Activated T-cell treated with anti-CD3 and anti-CD28 coated beads, Interleukin-2, amount 50 U/mL, for 1 hour (primary cell): ENCODE measurements at regions not wholly inside any gene's neighbourhood (a gene's known extent, or its start where the extent isn't known, plus 50 kb on each side); places are given as distances from the start of the nearest gene placed in this dataset.

ENCODE experiments used
- DNase-seq: peaks from one replicate; pipeline ENCODE4 v3.0.0-alpha.2; 2020

DNA sequence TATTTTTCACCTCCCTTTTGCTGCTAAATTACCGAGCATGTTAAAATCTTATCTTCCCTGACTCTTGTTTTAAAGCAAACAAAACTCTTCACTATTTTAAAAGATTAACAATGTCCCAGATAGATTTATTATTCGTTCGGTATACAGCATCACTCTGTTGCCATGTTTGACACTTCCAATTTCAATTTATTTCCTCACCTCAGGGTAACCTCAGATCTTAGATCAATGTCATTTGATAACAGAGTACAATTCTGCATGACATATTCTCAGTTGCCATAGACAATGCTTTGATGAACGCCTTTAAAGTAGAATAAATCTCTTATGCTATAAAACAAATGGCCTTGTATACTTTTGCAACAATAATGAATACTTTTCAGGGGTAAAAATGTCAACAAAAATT is 1078.1 kb upstream of the IGFBP7 start:
- DNase-seq: no peak

DNA sequence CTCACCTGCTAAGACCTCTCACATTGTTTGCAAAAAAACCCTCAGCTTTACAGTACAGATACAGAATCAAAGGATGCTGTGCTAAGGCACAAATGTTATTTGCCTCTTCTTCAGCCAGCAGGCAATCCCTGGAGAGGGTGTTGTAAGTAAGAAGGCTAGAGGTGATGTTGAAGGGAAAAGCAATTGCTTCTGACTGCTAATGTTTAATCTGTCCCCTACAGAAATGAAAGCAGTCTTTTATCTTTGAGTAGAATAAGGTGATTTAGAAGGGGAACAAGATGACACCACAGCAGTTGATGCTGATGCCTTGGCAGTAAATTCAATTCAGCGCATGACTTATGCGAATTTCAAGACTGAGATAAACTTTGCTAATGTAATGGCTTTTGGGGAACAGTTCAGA is 1064.8 kb upstream of the IGFBP7 start:
- DNase-seq: no peak

DNA sequence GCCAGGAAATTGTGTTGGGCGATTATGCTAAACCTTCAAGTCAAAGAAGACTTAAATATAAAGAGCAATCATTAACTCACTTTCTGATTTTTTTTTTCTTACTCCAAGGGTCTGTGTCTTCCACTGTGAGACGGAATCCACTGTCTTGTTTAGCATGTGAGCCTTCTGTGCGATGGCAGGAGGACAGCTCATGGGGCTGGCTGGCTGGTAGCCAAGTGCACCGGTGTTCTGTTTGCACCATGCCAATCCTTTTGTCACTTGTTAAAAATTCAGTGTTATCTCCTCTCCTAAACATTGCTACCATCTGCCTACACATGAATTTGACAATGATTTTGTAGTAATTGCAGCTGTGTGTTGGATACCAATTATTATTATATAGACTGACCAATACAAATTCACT is 1056.3 kb upstream of the IGFBP7 start:
- DNase-seq: no peak

DNA sequence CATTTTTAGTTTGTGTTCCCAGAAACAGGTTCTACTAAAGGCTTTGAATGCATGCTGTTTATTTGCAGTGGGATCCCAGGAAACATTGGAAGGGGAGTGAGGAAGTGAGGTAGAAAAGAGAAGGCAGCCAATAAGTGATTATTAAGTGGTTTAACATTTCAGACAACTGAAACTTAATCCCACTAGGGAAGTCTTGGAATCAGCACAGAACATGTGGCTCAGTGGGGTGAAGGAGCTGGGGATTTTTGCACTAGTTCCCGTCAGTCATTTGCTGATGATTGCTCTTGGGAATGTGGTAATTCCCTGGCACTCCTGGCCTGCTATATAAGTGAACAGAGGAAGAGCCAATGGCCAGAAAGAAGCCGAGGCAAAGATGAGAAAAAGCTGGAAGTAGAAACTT is 1053.0 kb upstream of the IGFBP7 start:
- DNase-seq: no peak

DNA sequence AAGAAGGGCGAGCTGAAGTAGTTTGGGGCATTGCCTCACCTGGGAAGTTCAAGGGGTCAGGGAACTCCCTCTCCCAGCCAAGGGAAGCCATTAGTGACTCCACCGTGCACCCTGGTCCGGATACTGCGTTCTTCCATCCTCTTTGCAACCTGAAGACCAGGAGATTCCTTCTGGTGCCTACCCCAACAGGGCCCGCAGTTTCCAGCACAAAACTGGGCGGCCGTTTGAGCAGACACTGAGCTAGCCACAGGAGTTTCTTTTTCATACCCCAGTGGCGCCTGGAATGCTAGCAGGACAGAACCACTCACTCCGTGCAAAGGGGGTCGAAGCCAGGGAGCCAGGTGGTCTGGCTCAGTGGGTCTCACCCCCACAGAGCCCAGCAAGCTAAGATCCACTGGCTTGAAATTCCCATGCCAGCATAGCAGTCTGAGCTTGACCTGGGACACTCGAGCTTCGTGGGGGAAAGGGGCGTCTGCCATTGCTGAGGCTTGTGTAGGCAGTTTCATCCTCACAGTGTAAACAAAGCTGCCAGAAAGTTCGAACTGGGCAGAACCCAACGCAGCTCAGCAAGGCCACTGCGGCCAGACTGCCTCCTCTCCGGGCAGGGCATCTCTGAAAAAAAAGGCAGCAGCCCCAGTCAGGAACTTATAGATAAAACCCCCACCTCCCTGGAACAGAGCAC is 1039.4 kb upstream of the IGFBP7 start:
- no peak for DNase-seq

DNA sequence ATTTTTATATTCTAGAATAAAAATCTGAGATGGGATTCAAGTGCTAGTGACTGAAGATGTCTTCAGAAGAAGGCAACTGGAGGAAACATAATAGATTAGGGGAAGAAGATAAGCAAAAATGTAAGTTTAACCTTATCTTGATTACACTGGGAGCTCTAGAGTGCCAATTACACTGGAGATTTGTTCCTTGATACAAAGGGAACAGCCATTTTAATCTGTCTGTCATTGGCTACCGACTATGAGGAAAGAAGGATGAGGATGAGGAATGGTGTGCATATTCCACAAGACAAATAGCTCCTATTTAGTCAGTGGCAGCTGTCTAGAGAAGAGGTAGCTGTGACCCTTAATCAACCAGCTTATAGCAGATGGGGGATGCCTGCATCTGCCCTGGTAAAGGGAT is 1034.5 kb upstream of the IGFBP7 start:
- no peak for DNase-seq

DNA sequence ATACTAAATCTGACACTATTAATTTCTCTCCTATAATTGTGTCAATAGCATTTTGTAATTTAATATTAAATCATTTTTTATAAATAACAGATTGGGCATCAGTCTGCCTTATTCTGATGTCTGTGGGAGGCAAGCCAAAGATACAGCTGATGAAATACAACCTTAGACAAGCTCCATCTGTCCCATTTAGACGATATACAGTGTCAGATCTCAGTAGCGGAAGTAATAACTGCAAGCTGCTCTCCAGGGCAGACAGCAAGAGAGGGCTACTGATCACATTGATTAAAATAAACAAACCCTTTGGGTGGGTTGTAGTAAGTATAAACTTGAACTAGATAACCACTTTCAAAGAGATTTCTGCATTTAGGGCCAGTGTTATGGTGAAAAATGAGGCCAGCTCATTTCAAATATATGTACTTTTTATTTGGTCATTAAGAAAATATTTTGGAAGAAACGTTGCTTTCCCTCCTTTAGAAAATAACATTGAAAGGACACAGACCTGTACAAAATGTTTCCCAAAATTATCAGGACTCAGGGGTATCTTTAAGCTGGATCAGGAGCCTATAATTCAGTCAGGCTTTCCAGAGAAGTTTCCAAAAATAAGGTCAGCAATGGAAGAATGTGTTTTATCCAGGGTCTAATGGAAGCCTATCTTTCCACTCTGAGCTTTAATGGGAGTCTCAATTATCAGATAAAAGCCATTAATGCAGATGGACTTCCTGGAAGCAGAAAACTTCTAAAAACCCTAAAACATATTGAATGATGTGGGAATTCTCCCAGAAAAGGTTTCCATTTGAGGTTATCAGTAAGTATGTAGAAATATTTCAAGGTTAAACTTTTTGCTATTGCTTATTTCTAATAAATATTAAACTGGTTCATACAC is 1028.8 kb upstream of the IGFBP7 start:
- no peak for DNase-seq

DNA sequence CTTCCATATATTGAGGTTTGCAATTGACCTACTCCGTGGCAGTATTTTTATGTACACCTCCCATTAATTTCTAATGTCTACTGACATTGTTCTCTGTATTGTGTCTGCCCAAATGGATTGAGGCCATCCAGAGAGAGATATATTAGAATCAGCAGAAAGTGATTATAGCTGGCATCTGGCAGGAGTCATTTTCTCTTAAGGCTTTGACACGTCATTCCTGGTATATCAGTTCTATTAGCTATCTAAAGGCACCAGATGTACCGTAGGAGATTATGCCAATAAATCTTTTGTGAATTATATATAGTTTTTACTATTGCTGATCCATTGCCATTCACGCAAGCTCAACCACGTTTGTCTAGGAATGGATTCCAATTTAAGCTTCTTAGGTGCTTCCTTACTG is 1026.4 kb upstream of the IGFBP7 start:
- no peak for DNase-seq

DNA sequence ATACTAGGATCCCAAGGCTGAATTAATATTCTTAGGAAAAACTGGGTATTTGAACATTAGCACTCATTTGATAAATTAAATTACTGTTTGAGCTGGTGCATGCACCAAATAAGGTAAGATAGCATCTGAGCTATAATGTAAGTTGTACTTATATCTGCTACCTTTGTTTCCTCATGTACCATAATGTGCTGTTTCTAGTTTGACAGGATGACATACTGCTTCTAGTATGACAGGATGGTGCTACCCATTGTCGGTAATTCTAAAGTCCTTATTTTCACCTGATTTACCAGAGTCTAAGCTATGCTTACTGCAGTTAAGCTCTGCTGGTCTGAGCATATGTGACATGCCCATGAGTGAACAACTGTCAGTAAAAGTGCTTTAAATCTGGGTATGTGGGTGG is 1017.5 kb upstream of the IGFBP7 start:
- no peak for DNase-seq

DNA sequence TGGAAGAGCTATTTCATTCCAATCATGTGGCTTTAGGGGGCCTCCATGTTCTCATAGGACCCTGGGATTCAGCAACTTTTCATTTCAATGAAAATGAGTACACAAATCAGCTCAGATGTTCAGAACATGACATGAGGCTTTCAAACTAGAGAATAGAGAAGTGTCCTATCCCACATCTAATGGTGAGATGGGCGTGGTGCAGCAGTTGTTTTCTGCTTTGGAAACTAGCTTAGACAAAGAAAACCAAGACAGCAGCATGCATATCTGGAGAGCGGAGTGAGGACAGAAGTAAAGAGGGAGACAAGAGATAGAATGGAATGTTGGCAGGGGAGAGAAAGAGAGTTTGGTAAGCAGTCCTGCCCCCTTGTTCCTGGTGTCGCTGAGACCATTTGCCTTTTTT is 1009.1 kb upstream of the IGFBP7 start:
- DNase-seq: no peak

DNA sequence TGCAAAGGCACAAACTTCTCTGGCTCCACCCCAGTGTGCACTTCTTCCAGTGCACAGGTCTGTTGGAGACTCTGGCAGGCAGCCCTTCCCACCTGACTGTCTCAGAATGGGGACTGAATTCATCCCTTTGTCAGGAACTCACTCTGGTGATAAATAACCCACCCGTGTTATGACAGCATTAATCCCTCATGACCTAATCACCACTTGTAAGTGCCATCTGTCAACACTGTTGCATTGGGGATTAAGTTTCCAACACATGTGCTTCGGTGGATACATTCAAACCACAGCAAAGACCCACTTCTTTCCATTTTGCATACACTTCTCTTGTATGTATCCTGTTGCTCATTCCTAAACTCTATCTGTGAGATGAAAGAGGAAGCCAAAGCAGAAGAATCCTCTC is 1002.9 kb upstream of the IGFBP7 start:
- no peak for DNase-seq

DNA sequence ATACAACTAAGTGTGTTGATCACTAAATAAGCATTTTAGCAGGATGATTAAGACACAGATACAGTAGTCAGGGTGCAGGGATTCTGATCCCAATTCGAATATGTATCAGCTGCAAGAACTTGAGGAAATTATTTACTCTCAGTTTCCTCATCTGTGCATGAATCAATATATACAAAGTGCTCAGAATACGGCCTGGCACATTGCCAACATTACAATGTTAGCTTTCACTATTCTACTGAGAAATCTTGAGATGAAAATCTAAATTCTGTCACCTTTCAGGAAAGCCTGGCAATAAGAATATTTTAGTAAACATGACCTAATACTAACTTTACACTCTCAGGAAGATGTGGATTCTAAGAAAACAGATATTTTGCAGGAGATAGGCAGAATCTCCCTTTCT is 1001.6 kb upstream of the IGFBP7 start:
- DNase-seq: no peak

DNA sequence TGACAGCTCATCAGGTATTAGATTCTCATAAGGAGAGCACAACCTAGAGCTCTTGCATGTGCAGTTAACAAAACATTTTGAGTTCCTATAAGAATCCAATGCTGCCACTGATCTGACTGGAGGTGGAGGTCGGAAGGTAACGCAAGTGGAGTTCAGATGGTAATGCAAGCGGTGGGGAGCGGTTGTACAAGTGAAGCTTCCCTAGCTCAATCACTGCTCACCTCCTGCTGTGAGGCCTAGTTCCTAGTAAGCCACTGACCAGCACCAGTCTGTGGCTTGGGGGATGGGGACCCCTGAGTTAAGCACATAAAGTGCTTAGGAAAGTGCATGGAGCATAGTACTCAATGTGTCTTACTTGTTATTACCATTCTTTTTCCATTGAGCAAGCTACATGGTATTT is 983.2 kb upstream of the IGFBP7 start:
- no peak for DNase-seq

DNA sequence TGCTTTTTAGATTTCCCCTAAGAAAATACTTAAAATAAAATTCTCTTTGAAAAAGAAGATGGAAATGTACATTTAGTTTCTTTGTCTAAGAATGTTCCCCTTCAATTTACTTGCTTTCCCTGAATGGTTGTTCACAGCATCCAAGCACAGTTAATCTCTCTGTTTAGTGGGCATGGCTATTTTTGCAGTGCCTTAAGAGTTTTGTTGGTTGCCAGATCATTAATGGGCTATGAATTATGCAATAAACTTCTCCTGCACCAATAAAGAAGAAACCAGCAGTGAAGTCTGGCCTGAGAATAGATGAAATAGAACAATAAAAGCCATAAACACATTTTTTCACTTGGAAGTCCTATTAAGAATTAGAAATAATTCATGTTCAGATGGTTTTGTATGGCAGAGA is 980.4 kb upstream of the IGFBP7 start:
- DNase-seq: no peak

DNA sequence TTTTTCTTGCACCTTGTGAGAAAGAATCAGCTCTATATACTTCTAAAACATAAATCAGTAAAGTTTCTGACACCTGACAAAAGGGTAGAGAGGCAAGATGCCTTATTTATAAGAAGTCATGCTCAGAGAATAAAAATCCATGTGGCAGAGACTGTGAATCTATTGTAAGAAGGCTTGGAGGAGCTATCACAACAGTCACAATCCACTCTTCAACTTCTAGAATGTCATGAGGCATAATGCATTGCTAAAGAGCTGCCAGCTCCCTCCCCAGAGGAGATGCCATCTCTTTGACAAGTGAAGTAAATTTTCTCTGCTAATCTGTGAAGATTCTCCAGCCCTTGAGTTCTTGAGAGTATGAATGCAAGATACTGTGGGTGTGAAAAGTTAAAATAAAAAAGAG is 971.2 kb upstream of the IGFBP7 start:
- no peak for DNase-seq

DNA sequence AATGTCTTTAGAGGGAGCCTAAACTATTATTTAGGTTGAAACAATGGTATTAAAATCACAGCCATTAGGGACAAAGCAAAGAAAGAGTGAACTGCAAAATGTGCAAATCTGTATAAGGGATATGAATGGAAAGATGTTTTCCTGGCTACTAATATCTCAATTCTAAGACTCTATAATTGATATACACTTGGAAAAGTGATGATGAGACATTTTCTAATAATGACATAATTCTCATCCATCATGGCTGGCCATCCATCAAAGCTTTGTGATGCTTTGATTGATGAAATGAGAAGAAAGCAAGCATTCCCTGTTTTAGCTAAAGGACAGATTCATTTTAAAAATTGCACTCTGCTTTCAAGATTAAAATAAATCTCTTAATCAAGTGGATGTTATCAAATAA is 965.5 kb upstream of the IGFBP7 start:
- DNase-seq: no peak

DNA sequence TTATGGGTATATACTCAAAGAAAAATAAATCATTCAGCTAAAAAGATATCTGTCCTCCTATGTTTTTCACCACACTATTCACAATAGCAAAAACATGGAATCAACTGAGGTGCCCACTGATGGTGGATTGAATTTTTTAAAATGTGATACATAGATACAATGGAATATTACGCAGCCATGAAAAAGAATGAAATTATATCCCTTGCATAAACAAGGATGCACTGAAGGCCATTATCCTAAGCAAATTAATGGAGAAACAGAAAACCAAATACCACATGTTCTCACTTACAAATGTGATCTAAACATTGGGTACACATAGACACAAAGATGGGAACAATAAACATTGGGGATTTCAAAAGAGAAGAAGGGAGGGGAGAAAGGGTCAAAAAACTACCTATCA is 964.2 kb upstream of the IGFBP7 start:
- no peak for DNase-seq

DNA sequence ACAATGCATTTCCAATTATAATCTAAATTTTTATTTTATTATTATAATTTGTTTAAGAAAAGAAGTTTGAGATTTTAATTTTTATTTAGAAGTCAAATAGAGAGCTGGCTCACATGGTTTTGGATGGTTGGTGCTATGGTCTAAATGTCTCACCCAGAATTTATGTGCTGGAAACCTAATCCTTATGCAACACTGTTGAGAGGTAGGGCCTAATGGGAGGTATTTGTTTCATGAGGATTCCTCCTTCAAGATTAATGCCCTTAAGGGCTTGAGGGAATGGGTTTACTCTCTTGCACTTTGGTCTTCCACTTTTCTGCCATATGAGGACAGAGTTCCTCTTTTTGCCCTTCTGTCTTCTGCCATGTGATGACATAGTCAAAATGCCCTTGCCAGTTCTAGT is 960.5 kb upstream of the IGFBP7 start:
- no peak for DNase-seq

DNA sequence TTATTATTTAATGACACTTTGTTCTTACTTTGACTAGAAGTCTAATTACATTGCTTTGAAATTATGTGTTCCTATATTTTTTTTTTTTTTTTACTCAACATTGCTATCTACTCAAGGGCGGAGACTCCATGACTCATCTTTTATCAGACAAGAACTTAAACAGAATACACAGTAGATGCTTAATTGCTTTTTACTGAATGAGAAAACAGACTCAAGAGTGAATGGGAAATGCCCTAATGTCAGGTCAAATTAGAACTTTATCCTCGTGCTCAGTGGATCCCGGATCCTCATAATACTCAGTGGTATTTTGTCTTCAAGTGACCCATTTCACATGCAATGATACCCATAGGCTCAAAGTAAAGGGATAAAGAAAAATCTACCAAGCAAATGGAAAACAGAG is 954.5 kb upstream of the IGFBP7 start:
- DNase-seq: no peak

DNA sequence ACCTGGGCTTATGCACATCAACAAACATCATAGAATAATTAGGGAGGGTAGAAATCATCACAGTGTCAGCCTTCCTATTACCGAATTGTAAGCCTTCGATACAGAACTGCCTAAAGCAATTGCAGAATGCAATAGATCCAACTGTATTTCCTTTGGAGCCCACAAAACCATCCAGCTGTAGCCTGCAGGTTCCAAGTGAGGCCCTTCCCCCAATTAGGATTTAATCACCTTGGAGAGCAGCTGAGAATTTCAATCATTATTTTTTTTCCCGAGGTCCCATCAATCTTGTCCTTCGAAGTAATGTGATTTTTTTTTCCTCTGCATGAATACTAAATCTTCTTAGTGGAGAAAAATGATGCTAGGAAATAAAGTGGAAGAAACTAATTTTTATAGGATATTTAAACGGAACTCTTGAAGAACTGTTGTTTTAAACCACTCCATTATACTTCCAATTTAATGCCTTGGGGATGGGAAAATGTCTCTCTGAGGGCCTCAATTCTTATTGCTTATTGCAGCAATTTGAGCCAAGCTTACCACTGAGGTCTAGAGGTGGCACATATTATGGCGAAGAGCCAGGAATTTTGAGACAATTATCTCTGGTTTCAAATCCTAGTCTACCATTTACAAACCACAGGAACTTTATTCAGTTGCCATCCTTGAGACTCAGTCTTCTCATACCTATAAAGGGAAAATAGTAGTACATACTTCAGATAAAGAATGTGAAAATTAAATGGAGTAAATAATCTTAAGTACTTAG is 953.4 kb upstream of the IGFBP7 start:
- no peak for DNase-seq

DNA sequence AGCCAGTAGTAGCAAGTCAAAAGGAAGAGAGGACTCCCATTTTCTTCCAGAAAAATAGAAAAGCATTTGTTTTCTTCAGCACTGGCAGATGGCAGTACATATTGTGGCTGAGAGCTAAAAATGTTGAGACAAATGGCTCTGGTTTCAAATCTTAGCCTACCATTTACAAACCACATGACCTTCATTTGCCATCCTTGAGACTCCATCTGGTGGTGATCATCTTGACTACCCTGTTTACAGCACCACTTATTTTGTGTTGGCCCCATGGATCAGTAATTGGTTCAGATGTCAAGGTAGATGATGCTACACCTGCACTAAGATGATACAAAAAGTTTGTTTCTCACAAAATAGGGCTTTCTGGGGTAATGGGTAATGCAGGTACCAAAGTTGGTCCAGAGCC is 951.8 kb upstream of the IGFBP7 start:
- no peak for DNase-seq

DNA sequence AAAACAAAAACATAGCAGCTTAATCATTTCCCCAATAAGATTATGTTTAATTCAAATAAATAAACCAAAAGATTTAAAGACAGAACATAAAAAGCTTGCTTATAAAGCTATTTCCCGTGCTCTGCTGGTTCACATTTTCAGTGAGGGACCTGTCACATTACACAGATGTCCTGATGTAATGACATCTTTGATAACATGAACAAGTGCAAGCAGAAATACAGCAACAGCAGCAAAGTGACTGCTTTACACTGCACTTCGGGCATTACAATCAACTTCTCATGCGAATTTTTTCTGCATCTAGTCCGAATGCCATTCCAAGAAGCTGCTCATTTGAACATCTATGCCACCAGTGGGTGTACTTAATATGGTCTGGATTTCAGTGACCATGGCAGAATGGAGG is 940.3 kb upstream of the IGFBP7 start:
- DNase-seq: no peak

DNA sequence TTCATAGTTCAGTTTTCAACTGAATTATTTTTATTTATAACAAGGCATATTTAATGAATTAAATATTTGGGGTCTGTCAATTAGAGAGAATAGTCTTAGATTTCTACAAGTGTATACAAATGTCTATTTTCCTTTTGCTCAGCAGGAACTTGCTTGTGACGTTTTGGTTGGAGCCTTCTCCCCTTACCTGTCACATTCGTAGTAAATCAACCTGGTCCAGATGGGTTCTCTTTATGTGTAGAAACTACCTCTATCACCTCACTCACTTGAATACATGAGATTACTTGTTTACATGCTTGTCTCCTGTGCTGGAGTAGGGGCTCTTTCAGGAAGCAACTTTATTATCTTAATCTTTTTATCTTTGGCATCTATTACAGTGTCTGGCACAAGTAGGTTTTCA is 938.3 kb upstream of the IGFBP7 start:
- no peak for DNase-seq

DNA sequence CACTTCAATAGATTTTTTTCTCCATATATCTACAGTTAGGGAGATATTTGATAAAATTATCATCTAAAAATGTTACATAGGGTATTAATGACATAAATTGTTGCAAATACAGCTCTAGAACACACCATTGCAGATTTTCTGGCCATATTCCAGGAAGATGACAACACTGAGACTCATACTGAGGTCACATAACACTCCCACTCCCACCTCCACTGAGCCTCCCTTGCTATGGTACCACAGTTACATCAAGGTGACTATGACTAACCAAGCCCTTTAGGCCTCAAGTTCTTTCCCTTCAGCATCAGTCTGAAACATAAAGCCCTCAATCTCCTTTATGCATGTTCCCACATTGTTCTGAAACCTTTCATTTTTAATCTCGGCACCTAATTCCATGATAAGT is 932.0 kb upstream of the IGFBP7 start:
- DNase-seq: no peak
